Kidney epithelial cell (primary cell): ENCODE measurements at regions not wholly inside any gene's neighbourhood (a gene's known extent, or its start where the extent isn't known, plus 50 kb on each side); places are given as distances from the start of the nearest gene placed in this dataset.

Experiments used
- DNase-seq: peaks from one replicate; pipeline ENCODE4 v3.0.0-alpha.2; 2010; ENCODE audit warnings: low read depth
- H3K27me3 ChIP-seq: 2 replicates; pipeline ENCODE4 v1.6.0; 2011; ENCODE audit warnings: low read length; ENCODE audit not compliant: control insufficient read depth, insufficient read depth
- H3K36me3 ChIP-seq: 2 replicates; pipeline ENCODE4 v1.5.1; 2011; ENCODE audit warnings: low read length; ENCODE audit not compliant: control insufficient read depth, insufficient read depth
- H3K4me3 ChIP-seq: 2 replicates; pipeline ENCODE4 v1.5.1; 2011; ENCODE audit warnings: low read depth, mild to moderate bottlenecking, control low read depth, low read length
- TF ChIP-seq, protein P1 (sequence below): IDR thresholded peaks from 2 replicates; pipeline ENCODE4 v1.5.1; 2011; ENCODE audit warnings: mild to moderate bottlenecking, moderate library complexity, low read length, control low read depth, inconsistent platforms; ENCODE audit not compliant: insufficient read depth, poor library complexity, severe bottlenecking

DNA sequence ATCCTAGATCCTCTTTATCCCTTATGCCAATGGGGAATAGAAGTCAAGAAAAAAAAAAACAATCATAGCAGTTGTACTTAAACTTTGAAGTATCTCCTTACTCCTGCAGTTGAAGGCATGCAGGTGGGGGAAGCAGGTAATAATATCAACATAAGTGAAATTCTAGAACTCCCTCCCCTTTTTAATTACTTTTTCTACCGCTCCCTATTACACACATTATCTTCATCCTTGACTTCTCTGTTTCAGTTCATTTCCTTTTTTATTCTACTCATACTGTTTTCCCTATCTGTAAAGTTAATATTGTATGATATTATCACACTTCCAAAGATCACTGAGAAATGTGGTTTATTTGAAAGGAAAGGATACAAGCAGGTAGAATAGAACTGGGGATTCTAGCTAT lies 962.0 kb downstream of the PLA2G4A start:
- no peaks in the 10 kb centered on the region for H3K36me3 ChIP-seq
- TF ChIP-seq, protein P1, sequence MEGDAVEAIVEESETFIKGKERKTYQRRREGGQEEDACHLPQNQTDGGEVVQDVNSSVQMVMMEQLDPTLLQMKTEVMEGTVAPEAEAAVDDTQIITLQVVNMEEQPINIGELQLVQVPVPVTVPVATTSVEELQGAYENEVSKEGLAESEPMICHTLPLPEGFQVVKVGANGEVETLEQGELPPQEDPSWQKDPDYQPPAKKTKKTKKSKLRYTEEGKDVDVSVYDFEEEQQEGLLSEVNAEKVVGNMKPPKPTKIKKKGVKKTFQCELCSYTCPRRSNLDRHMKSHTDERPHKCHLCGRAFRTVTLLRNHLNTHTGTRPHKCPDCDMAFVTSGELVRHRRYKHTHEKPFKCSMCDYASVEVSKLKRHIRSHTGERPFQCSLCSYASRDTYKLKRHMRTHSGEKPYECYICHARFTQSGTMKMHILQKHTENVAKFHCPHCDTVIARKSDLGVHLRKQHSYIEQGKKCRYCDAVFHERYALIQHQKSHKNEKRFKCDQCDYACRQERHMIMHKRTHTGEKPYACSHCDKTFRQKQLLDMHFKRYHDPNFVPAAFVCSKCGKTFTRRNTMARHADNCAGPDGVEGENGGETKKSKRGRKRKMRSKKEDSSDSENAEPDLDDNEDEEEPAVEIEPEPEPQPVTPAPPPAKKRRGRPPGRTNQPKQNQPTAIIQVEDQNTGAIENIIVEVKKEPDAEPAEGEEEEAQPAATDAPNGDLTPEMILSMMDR, result no peak
- no peak overlapping the region for H3K4me3 ChIP-seq
- H3K27me3 ChIP-seq, result no peaks in the 10 kb centered on the region
- DNase-seq, result no peak

DNA sequence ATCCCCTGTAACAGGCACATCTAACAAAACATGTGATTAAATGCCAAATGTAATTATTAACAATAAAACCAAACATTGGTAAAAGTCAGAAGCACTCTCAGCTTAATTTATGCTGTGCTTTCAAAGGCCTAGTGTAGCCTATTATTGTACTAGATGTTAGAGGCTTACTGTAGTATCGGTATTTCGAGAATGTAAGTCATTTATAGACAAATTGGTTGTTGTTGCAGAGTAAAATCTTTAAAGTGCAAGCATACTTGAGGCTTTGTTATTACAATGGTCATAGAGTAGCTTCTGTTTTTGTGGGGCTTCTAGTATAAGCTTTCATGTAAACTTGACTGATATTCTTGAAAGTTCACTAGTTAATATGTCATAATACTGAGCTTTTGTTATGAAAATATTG lies 965.8 kb downstream of the PLA2G4A start:
- no peaks in the 10 kb centered on the region for H3K27me3 ChIP-seq
- H3K36me3 ChIP-seq, result no peaks in the 10 kb centered on the region
- TF ChIP-seq, protein P1, result no peak
- no peak for DNase-seq
- H3K4me3 ChIP-seq, result no peak overlapping the region

DNA sequence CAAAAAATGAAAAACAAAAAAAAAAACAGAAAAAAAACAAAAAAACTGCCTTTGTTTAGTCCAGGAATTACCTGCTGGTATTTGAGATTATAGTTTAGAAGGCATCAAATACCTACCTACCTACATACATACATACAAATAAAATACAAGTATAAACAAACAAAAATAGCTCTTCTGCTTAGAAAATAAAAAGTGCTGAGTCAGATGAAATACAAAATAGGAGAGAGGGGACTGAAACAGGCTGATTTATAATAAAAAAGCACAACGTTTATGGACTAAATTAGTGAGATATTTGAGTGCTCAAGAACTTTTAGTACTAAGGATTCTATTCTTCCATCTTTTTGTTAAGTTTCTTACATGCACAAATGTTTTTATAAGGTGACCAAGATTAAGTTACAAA lies 980.8 kb downstream of the PLA2G4A start:
- no peak for DNase-seq
- Histone ChIP-seq H3K4me3 (no peak overlapping the region), H3K27me3 (no peaks in the 10 kb centered on the region), H3K36me3 (no peaks in the 10 kb centered on the region)
- TF ChIP-seq, protein P1, result no peak

DNA sequence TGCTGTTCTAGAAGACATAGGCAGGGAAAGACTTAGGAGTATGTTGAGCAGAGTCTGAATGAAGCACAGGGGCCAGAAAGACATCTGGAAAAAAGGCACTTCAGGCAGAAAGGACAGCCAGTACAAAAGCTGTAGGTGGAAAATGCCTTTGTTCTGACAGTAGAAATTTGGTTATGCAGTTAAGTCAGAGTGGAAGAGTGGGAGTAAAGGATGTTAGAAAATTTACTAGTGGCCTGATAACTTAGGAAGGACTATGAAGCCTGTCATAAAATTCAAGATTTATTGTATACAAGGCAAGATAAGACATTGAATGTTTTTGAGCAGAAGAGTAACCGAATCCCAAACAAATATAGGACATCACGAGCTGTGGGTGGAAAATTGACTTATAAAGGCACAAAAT lies 987.9 kb downstream of the PLA2G4A start:
- Histone ChIP-seq H3K4me3 (no peak overlapping the region), H3K36me3 (no peaks in the 10 kb centered on the region), H3K27me3 (no peaks in the 10 kb centered on the region)
- TF ChIP-seq, protein P1, result no peak
- DNase-seq, result no peak

DNA sequence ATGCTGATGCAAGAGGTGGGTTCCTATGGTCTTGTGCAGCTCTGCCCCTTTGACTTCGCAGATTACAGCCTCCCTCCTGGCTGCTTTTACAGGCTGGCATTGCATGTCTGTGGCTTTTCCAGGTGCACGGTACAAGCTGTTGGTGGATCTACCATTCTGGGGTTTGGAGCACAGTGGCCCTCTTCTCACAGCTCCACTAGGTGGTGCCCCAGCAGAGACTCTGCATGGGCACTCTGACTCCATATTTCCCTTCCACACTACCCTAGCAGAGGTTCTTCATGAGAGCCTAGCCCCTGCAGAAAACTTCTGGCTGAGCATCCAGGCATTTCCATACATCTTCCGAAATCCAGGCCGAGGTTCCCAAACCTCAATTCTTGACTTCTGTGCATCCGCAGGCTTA lies 989.0 kb downstream of the PLA2G4A start:
- TF ChIP-seq, protein P1, result no peak
- Histone ChIP-seq H3K36me3 (no peaks in the 10 kb centered on the region), H3K27me3 (no peaks in the 10 kb centered on the region), H3K4me3 (no peak overlapping the region)
- no peak for DNase-seq

DNA sequence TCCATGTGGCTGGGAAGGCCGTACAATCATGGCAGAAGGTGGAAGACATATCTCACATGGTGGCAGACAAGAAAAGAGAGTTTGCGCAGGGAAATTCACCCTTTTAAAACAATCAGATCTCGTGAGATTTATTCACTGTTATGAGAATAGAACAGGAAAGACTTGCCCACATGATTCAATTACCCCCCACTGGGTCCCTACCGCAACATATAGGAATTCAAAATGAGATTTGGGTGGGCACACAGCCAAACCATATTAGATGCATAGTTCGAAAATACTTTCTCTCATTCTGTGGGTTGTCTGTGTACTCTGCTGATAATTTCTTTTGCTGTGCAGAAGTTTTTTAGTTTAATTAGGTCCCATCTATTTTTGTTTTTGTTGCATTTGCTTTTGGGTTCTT lies 990.3 kb downstream of the PLA2G4A start:
- TF ChIP-seq, protein P1, result no peak

More for the DNA sequence above, 990.3 kb downstream of the PLA2G4A start:
- H3K4me3 ChIP-seq, result no peak overlapping the region
- no peak for DNase-seq
- no peaks in the 10 kb centered on the region for H3K36me3 ChIP-seq
- H3K27me3 ChIP-seq, result no peaks in the 10 kb centered on the region
